ENCODE measurements at regions not wholly inside any gene's neighbourhood (a gene's known extent, or its start where the extent isn't known, plus 50 kb on each side); places are given as distances from the start of the nearest gene placed in this dataset.
"Not testable (repeated sequence)": the region's sequence is repeated elsewhere in the genome, so short reads cannot be mapped to it uniquely, and the experiment has no call there.

- intact Hi-C loops (cut with DNase I): no loop called here
- DNase-seq (ENCODE audit: low spot score) (no peak), ATAC-seq (no peak)
Observed at GRCh38 chr20:50435397-50436051, 74.7 kb upstream of the PTPN1 start.

GRCh38 chr20:50436052-50436656 is 74.0 kb upstream of the PTPN1 start:
- DNase-seq (ENCODE audit: low spot score): no peak
- intact Hi-C loops (cut with DNase I): no loop called here
- no peak for ATAC-seq

GRCh38 chr20:50436696-50437095 is 73.5 kb upstream of the PTPN1 start:
- intact Hi-C loops (cut with DNase I): no loop called here
- ATAC-seq: no peak
- no peak for DNase-seq (ENCODE audit: low spot score)

- no peak for DNase-seq (ENCODE audit: low spot score)
- ATAC-seq: no peak
- intact Hi-C loops (cut with DNase I): no loop called here
Observed at GRCh38 chr20:50438986-50439407, 71.2 kb upstream of the PTPN1 start.

- no peak for DNase-seq (ENCODE audit: low spot score)
- intact Hi-C loops (cut with DNase I): no loop called here
- ATAC-seq: no peak
Observed at GRCh38 chr20:50439539-50440453, 70.4 kb upstream of the PTPN1 start.

DNA sequence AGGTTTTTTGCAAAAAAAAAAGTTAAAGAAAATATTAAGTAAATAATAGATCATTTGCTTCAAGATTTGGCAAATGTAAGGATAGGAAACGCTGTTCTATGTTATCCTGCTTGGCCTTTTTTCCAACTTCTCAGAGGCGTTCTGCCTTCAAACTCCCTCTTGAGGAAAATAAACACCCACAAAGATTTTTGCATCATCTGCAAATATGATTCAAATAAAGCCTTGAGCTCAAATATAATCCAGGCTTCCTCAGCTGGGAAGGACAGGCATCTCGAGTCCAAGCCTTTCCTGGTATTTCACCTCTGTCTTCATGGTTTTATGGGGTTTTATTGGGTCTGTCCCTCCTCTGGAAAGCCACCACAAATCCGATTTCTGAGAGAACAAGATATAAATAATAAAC is 67.7 kb upstream of the PTPN1 start:
- ATAC-seq (no peak), DNase-seq (ENCODE audit: low spot score) (no peak)
- intact Hi-C loops (cut with DNase I): no loop called here

DNA sequence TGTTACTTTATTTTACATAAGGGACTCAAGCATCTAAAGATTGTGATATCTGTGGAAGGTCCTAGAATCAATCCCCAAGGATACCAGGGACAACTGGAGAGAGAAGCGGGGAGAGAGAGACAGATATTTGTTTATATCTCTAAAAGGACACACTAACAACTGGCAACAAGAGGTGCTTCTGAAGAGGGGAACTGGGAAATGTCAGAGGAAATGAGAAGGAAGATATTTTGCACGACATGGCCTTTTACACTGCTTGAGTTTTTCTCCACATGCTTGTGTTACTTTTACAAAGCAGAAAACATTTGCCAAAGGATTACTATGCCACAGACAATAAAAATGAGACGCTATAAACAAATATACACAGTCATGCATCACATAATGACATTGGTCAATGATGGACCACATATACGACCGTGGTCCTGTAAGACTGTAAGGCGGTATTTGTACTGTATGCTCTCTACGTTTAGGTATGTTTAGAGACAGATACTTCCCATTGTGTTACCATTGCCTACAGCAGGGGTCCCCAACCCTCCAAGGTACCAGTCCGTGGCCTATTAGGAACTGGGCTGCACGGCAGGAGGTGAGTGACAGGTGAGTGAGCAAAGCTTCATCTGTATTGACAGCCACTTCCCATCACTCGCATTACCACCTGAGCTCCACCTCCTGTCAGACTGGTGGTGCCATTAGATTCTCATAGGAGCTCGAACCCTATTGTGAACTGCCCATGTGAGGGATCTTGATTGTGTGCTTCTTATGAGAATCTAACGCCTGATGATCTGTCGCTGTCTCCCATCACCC is 64.6 kb upstream of the PTPN1 start:
- no peak for ATAC-seq

GRCh38 chr20:50446351-50447101 is 63.7 kb upstream of the PTPN1 start:
- ATAC-seq (no peak), DNase-seq (ENCODE audit: low spot score) (no peak)
- intact Hi-C loops (cut with DNase I): no loop called here

More for the DNA sequence above, 64.6 kb upstream of the PTPN1 start:
- no peak for DNase-seq (ENCODE audit: low spot score)
- intact Hi-C loops (cut with DNase I): no loop called here

DNA sequence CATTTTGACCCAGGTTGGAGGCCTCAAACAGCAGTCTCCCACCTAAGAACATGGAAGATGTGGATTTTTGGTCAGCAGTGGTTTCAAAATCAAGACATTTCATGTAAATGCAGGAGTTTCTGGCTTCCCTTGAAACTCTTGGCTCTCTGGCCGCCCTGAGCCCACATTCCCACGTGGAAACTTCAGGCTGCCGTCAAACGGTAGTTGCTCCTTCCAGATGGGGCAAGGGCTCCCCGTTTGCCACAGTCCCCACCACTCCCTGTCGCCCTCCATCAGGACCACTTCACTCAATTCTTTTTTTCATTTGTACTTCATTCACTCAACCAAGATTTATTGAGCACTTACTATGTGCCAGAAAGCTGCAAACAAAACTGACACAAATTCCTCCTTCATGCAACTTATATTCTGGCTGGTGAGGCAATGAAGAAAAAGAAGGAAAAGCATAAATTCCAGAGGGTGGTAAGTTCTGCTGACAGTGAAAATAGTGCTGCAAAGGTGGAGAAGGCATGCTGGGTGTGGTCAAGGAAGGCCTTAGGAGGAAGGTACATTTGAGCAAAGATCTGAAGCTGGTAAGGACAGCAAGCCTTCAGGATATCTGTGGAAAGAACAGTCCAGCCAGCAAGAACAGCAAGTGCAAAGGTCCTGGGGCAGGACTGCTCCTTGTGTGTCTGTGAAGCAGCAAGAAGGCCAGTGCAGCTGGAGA is 62.9 kb upstream of the PTPN1 start:
- no peak for DNase-seq (ENCODE audit: low spot score)
- intact Hi-C loops (cut with DNase I): no loop called here
- ATAC-seq: no peak

GRCh38 chr20:50447817-50448216 is 62.4 kb upstream of the PTPN1 start:
- no peak for DNase-seq (ENCODE audit: low spot score)
- ATAC-seq: no peak
- intact Hi-C loops (cut with DNase I): no loop called here

DNA sequence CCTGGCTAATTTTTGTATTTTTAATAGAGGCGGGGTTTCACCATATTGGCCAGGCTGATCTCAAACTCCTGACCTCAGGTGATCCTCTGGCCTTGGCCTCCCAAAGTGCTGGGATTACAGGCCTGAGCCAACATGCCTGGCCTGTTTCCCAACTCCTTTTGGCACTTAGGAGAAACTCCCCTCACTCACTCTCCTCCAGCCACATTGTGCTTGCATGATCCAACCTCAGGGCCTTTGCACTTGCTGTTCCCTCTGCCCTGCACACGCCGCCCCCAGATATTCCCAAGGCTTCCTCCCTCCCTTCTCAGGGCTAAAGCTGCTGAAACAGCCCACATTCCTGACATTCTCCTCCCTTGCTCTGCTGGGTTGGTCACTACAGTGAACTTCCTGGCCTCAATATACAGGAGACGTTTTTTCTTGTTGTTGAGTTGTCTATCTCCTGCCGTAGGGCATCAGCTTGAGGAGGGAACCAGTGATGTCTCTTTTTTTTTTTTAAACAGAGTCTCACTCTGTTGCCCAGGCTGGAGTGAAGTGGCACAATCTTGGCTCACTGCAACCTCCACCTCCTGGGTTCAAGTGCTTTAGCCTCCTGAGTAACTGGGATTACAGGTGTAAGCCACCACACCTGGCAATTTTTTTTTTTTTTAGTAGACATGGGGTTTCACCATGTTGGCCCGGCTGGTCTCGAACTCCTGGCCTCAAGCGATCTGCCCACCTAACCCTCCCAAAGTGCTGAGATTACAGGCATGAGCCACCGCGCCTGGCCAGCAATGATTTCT is 61.4 kb upstream of the PTPN1 start:
- DNase-seq (ENCODE audit: low spot score); intact Hi-C loops (cut with DNase I); ATAC-seq: not testable (repeated sequence)

- ATAC-seq (no peak), DNase-seq (ENCODE audit: low spot score) (no peak)
- intact Hi-C loops (cut with DNase I): loop anchor here (10.0 kb wide), 1 partner anchor 155 kb away; no protein-coding TSS in a partner anchor
Observed at GRCh38 chr20:50449738-50450492, 60.3 kb upstream of the PTPN1 start.

- DNase-seq (ENCODE audit: low spot score): no peak
- intact Hi-C loops (cut with DNase I): loop anchor here (10.0 kb wide), 1 partner anchor 156 kb away; no protein-coding TSS in a partner anchor
- peak; percentile 26 for ATAC-seq
Observed at GRCh38 chr20:50450493-50450826, 59.7 kb upstream of the PTPN1 start.

GRCh38 chr20:50450881-50451752 is 59.1 kb upstream of the PTPN1 start:
- ATAC-seq: peak; percentile 83
- DNase-seq (ENCODE audit: low spot score): no peak
- intact Hi-C loops (cut with DNase I): loop anchor here (10.0 kb wide), 1 partner anchor 156 kb away; no protein-coding TSS in a partner anchor

DNA sequence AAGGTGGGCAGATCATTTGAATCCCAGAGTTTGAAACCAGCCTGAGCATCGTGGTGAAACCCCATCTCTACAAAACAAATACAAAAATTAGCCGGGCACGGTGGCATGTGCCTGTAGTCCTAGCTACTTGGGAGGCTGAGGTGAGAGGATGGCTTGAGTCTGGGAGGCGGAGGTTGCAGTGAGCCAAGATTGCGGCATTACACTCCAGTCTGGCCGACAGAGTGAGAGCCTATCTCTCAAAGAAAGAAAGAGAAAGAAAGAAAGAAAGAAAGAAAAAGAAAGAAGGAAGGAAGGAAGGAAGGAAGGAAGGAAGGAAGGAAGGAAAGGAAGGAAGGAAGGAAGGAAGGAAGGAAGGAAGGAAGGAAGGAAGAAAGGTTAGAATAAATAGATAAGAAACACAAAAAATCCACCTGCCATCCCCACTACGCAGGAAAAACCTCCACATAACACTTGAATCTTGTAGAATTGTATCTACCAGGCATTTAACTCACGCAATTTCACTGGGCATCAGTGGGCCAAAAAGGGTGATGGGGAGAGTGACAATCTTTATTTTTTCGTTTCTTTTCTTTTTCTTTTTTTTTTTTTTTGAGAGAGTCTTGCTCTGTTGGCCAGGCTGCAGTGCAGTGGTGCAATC is 58.3 kb upstream of the PTPN1 start:
- DNase-seq (ENCODE audit: low spot score); ATAC-seq: not testable (repeated sequence)
- intact Hi-C loops (cut with DNase I): loop anchor here (10.0 kb wide), 1 partner anchor 157 kb away; no protein-coding TSS in a partner anchor
